Fibroblast of lung (primary cell): ENCODE measurements at regions not wholly inside any gene's neighbourhood (a gene's known extent, or its start where the extent isn't known, plus 50 kb on each side); places are given as distances from the start of the nearest gene placed in this dataset.

Experiments used
- DNase-seq, 2 donors: peaks; one replicate each; pipeline versions ENCODE4 v3.0.0 to v3.0.0-alpha.2; 2010; ENCODE audit warnings: low read depth in 2 of 2
- H2AFZ ChIP-seq: 2 replicates; pipeline ENCODE4 v1.5.1; 2012; ENCODE audit warnings: low read length, control low read depth, inconsistent platforms
- H3K27ac ChIP-seq: 2 replicates; pipeline ENCODE4 v1.5.1; 2011; ENCODE audit warnings: low read length, control low read depth; ENCODE audit not compliant: insufficient read depth
- H3K27me3 ChIP-seq: 2 replicates; pipeline ENCODE4 v1.5.1; 2011; ENCODE audit warnings: mild to moderate bottlenecking, low read length; ENCODE audit not compliant: control insufficient read depth, insufficient read depth
- H3K36me3 ChIP-seq: 2 replicates; pipeline ENCODE4 v1.5.1; 2011; ENCODE audit warnings: low read length; ENCODE audit not compliant: control insufficient read depth, insufficient read depth
- H3K4me1 ChIP-seq: 2 replicates; pipeline ENCODE4 v1.5.1; 2011; ENCODE audit warnings: low read length; ENCODE audit not compliant: control insufficient read depth, insufficient read depth; ENCODE audit errors: extremely low read depth
- H3K4me2 ChIP-seq: 2 replicates; pipeline ENCODE4 v1.5.1; 2011; ENCODE audit warnings: low read length, control low read depth; ENCODE audit not compliant: insufficient read depth; ENCODE audit errors: extremely low read depth
- H3K4me3 ChIP-seq, 4 experiments: fragments of 200-600 bp in 1 of 4; sonication (generic) in 1 of 4; replicated peaks in 1 of 4; 2 replicates each; pipeline ENCODE4 v1.5.1; 2011 to 2016; ENCODE audit warnings: low read length in 4 of 4, low read depth in 3 of 4, mild to moderate bottlenecking in 3 of 4, control low read depth in 2 of 4, inconsistent platforms in 1 of 4, mixed read lengths in 1 of 4; ENCODE audit not compliant: insufficient read depth in 1 of 4; ENCODE audit errors: control extremely low read depth in 1 of 4
- H3K79me2 ChIP-seq: 2 replicates; pipeline ENCODE4 v1.5.1; 2012; ENCODE audit warnings: mild to moderate bottlenecking, low read length, inconsistent platforms; ENCODE audit not compliant: control insufficient read depth, insufficient read depth
- H3K9ac ChIP-seq: 2 replicates; pipeline ENCODE4 v1.5.1; 2011; ENCODE audit warnings: mild to moderate bottlenecking, low read length, control low read depth; ENCODE audit not compliant: insufficient read depth
- H3K9me3 ChIP-seq: 2 replicates; pipeline ENCODE4 v1.5.1; 2012; ENCODE audit warnings: low read depth, low read length; ENCODE audit not compliant: control insufficient read depth, insufficient read depth
- H4K20me1 ChIP-seq: 2 replicates; pipeline ENCODE4 v1.5.1; 2011; ENCODE audit warnings: low read length; ENCODE audit not compliant: control insufficient read depth, insufficient read depth; ENCODE audit errors: extremely low read depth
- CTCF ChIP-seq, 2 donors: IDR thresholded peaks in 1 of 2; conservative IDR thresholded peaks in 1 of 2; 1 replicate in 1 of 2; 2 replicates in 1 of 2; pipeline ENCODE4 v1.5.1; 2011 to 2012; ENCODE audit warnings: low read length in 2 of 2, control low read depth in 1 of 2, inconsistent platforms in 1 of 2, low read depth in 1 of 2, mild to moderate bottlenecking in 1 of 2
- EZH2 ChIP-seq: IDR thresholded peaks from 2 replicates; pipeline ENCODE4 v1.5.1; 2012; ENCODE audit warnings: low read length, control low read depth, mild to moderate bottlenecking; ENCODE audit errors: missing control alignments

- Histone ChIP-seq H3K27ac (no peak overlapping the region), H3K9me3 (no peaks in the 10 kb centered on the region), H3K27me3 (no peaks in the 10 kb centered on the region), H4K20me1 (no peaks in the 10 kb centered on the region), H2AFZ (no peak overlapping the region), H3K4me3 (no peak overlapping the region), H3K4me2 (no peak overlapping the region), H3K4me1 (no peaks in the 10 kb centered on the region), H3K79me2 (no peaks in the 10 kb centered on the region), H3K36me3 (no peaks in the 10 kb centered on the region), H3K9ac (no peak overlapping the region)
- TF ChIP-seq EZH2 (no peak), CTCF (conservative IDR thresholded peaks at IDR 0.05 in 1 of 2, IDR thresholded peaks at IDR 0.05 in 1 of 2; ENCODE audit: low read depth in 1 of 2, low read length in 2 of 2) (no peak)
- no peak for DNase-seq
Observed at GRCh38 chr1:70896224-70896623, 151.4 kb downstream of the PTGER3 start.

DNA sequence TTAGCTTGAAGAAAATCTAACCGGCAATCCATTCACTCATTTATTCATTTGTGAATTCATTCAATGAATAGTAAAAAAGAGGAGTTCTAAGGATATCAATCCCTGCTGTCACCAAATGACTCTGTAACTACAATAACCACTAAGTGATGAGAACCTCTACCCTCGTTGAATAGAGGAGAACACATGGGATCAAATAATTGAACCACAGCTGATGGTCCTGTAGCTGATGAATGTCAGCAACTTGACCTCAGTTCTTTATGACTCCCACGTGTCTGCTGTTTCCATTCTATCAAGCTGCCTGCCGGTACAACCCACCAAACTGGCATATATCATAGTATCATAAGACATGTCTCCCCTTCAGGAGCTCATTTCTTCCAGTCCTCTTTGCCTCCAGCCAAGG is 150.3 kb downstream of the PTGER3 start:
- no peaks in the 10 kb centered on the region for H3K9me3 ChIP-seq
- H3K27ac ChIP-seq = no peak overlapping the region
- no peak for TF ChIP-seq EZH2
- no peaks in the 10 kb centered on the region for H4K20me1 ChIP-seq
- no peaks in the 10 kb centered on the region for H3K79me2 ChIP-seq
- no peaks in the 10 kb centered on the region for H3K27me3 ChIP-seq
- H3K4me3 ChIP-seq = no peak overlapping the region
- no peak overlapping the region for H3K4me2 ChIP-seq
- DNase-seq = no peak
- H3K36me3 ChIP-seq = no peaks in the 10 kb centered on the region
- H2AFZ ChIP-seq = no peak overlapping the region
- no peaks in the 10 kb centered on the region for H3K4me1 ChIP-seq
- no peak overlapping the region for H3K9ac ChIP-seq

GRCh38 chr1:70899735-70900134 is 147.9 kb downstream of the PTGER3 start:
- TF ChIP-seq CTCF (conservative IDR thresholded peaks at IDR 0.05 in 1 of 2, IDR thresholded peaks at IDR 0.05 in 1 of 2; ENCODE audit: low read depth in 1 of 2, low read length in 2 of 2) = no peak
- no peak for TF ChIP-seq EZH2
- Histone ChIP-seq H3K36me3 (no peaks in the 10 kb centered on the region), H3K9me3 (no peaks in the 10 kb centered on the region), H2AFZ (no peak overlapping the region), H3K4me2 (no peak overlapping the region), H3K4me1 (no peaks in the 10 kb centered on the region), H3K79me2 (no peaks in the 10 kb centered on the region), H3K4me3 (no peak overlapping the region), H3K9ac (no peak overlapping the region), H3K27me3 (no peaks in the 10 kb centered on the region), H4K20me1 (no peaks in the 10 kb centered on the region), H3K27ac (no peak overlapping the region)
- DNase-seq = no peak
